ENCODE measurements at regions not wholly inside any gene's neighbourhood (a gene's known extent, or its start where the extent isn't known, plus 50 kb on each side); places are given as distances from the start of the nearest gene placed in this dataset.

GRCh38 chr1:189970331-189971230 is 507.1 kb downstream of the BRINP3 start:
- no peaks in the 10 kb centered on the region for H3K36me3 ChIP-seq (ENCODE audit: insufficient read depth, low read length)
- H2AFZ ChIP-seq (ENCODE audit: low read length), result no peak overlapping the region
- H3K79me2 ChIP-seq (ENCODE audit: insufficient read depth, low read length), result no peaks in the 10 kb centered on the region
- no peaks in the 10 kb centered on the region for H4K20me1 ChIP-seq (ENCODE audit: insufficient read depth, low read length)
- no peaks in the 10 kb centered on the region for H3K27me3 ChIP-seq (ENCODE audit: insufficient read depth, low read length)
- TF ChIP-seq CTCF (IDR thresholded peaks at IDR 0.05; ENCODE audit: extremely low read depth, low read depth, low read length), result no peak
- H3K4me2 ChIP-seq (ENCODE audit: insufficient read depth, low read length), result no peak overlapping the region
- H3K4me3 ChIP-seq (ENCODE audit: insufficient read depth, low read length), result no peak overlapping the region
- no peak for DNase-seq (ENCODE audit: insufficient read length, low spot score, missing footprints)
- no peaks in the 10 kb centered on the region for H3K4me1 ChIP-seq (ENCODE audit: insufficient read depth, low read length)
- H3K9me3 ChIP-seq (ENCODE audit: low read depth, low read length), result no peaks in the 10 kb centered on the region
- no peak overlapping the region for H3K27ac ChIP-seq (ENCODE audit: low read depth, low read length)

- Histone ChIP-seq H3K27me3 (ENCODE audit: insufficient read depth, low read length) (no peaks in the 10 kb centered on the region), H3K4me1 (ENCODE audit: insufficient read depth, low read length) (no peaks in the 10 kb centered on the region), H3K4me2 (ENCODE audit: insufficient read depth, low read length) (no peak overlapping the region), H3K27ac (ENCODE audit: low read depth, low read length) (no peak overlapping the region), H4K20me1 (ENCODE audit: insufficient read depth, low read length) (no peaks in the 10 kb centered on the region), H3K36me3 (ENCODE audit: insufficient read depth, low read length) (no peaks in the 10 kb centered on the region), H3K4me3 (ENCODE audit: insufficient read depth, low read length) (no peak overlapping the region), H2AFZ (ENCODE audit: low read length) (no peak overlapping the region), H3K9me3 (ENCODE audit: low read depth, low read length) (no peaks in the 10 kb centered on the region), H3K79me2 (ENCODE audit: insufficient read depth, low read length) (no peaks in the 10 kb centered on the region)
- DNase-seq (ENCODE audit: insufficient read length, low spot score, missing footprints), result no peak
- no peak for TF ChIP-seq CTCF (IDR thresholded peaks at IDR 0.05; ENCODE audit: extremely low read depth, low read depth, low read length)
These were observed 506.0 kb downstream of the BRINP3 start for GRCh38 chr1:189971656-189972055.

GRCh38 chr1:189977184-189977583 is 500.5 kb downstream of the BRINP3 start:
- Histone ChIP-seq H3K4me2 (ENCODE audit: insufficient read depth, low read length) (no peak overlapping the region), H3K4me1 (ENCODE audit: insufficient read depth, low read length) (no peaks in the 10 kb centered on the region), H3K9me3 (ENCODE audit: low read depth, low read length) (no peaks in the 10 kb centered on the region), H4K20me1 (ENCODE audit: insufficient read depth, low read length) (no peaks in the 10 kb centered on the region), H3K36me3 (ENCODE audit: insufficient read depth, low read length) (no peaks in the 10 kb centered on the region), H3K27ac (ENCODE audit: low read depth, low read length) (no peak overlapping the region), H3K4me3 (ENCODE audit: insufficient read depth, low read length) (no peak overlapping the region), H3K79me2 (ENCODE audit: insufficient read depth, low read length) (no peaks in the 10 kb centered on the region), H3K27me3 (ENCODE audit: insufficient read depth, low read length) (no peaks in the 10 kb centered on the region), H2AFZ (ENCODE audit: low read length) (no peak overlapping the region)
- TF ChIP-seq CTCF (IDR thresholded peaks at IDR 0.05; ENCODE audit: extremely low read depth, low read depth, low read length), result no peak
- no peak for DNase-seq (ENCODE audit: insufficient read length, low spot score, missing footprints)

GRCh38 chr1:189983166-189983890 is 494.3 kb downstream of the BRINP3 start:
- Histone ChIP-seq H3K27me3 (ENCODE audit: insufficient read depth, low read length) (no peaks in the 10 kb centered on the region), H3K4me1 (ENCODE audit: insufficient read depth, low read length) (no peaks in the 10 kb centered on the region), H3K4me3 (ENCODE audit: insufficient read depth, low read length) (no peak overlapping the region), H3K27ac (ENCODE audit: low read depth, low read length) (no peak overlapping the region), H3K4me2 (ENCODE audit: insufficient read depth, low read length) (no peak overlapping the region), H3K79me2 (ENCODE audit: insufficient read depth, low read length) (no peaks in the 10 kb centered on the region), H4K20me1 (ENCODE audit: insufficient read depth, low read length) (no peaks in the 10 kb centered on the region), H3K36me3 (ENCODE audit: insufficient read depth, low read length) (no peaks in the 10 kb centered on the region), H2AFZ (ENCODE audit: low read length) (no peak overlapping the region), H3K9me3 (ENCODE audit: low read depth, low read length) (no peaks in the 10 kb centered on the region)
- no peak for TF ChIP-seq CTCF (IDR thresholded peaks at IDR 0.05; ENCODE audit: extremely low read depth, low read depth, low read length)
- DNase-seq (ENCODE audit: insufficient read length, low spot score, missing footprints), result no peak
